Esophagus (tissue), 2 donors: ENCODE measurements at regions not wholly inside any gene's neighbourhood (a gene's known extent, or its start where the extent isn't known, plus 50 kb on each side); places are given as distances from the start of the nearest gene placed in this dataset.
"Not testable (repeated sequence)": the region's sequence is repeated elsewhere in the genome, so short reads cannot be mapped to it uniquely, and the experiment has no call there.

ENCODE experiments used
- H3K27ac ChIP-seq, 2 donors: one replicate each; pipeline ENCODE4 v1.5.1; 2013; ENCODE audit warnings: low read depth in 2 of 2, mild to moderate bottlenecking in 2 of 2, inconsistent platforms in 1 of 2, low read length in 1 of 2, moderate library complexity in 1 of 2
- H3K27me3 ChIP-seq, 2 donors: one replicate each; pipeline ENCODE4 v1.6.1; 2013; ENCODE audit warnings: low read length in 2 of 2, control low read depth in 1 of 2, mild to moderate bottlenecking in 1 of 2; ENCODE audit not compliant: insufficient read depth in 2 of 2, control insufficient read depth in 1 of 2
- H3K36me3 ChIP-seq, 2 donors: one replicate each; pipeline ENCODE4 v1.6.1; 2013; ENCODE audit warnings: low read length in 1 of 2; ENCODE audit not compliant: control insufficient read depth in 2 of 2, insufficient read depth in 2 of 2
- H3K4me1 ChIP-seq, 2 donors: one replicate each; pipeline ENCODE4 v1.6.1; 2013; ENCODE audit warnings: low read length in 1 of 2; ENCODE audit not compliant: control insufficient read depth in 2 of 2, insufficient read depth in 2 of 2
- H3K4me3 ChIP-seq, 2 donors: one replicate each; pipeline ENCODE4 v1.5.1; 2013; ENCODE audit warnings: low read length in 2 of 2, mild to moderate bottlenecking in 2 of 2, low read depth in 1 of 2, moderate library complexity in 1 of 2
- H3K9me3 ChIP-seq, 2 donors: one replicate each; pipeline ENCODE4 v1.6.1; 2013; ENCODE audit warnings: mild to moderate bottlenecking in 2 of 2, low read depth in 1 of 2, low read length in 1 of 2, moderate library complexity in 1 of 2; ENCODE audit not compliant: control insufficient read depth in 2 of 2, insufficient read depth in 1 of 2
- WGBS, 2 donors: extraction: QIAGEN DNeasy Blood & Tissue Kit; methylation state at CpG; one replicate each; pipeline ENCODE4 v1.1.7; 2013; 5-methylcytosine and 5-hydroxymethylcytosine counted together
- donor health status: healthy with polysubstance abuse.
- donor health status: Bipolar disorder and iron deficiency.

GRCh38 chr6:17001188-17001587, 100.7 kb upstream of the STMND1 start:
- Histone ChIP-seq H3K9me3 (no peaks in the 10 kb centered on the region), H3K27ac (no peak overlapping the region), H3K4me1 (no peaks in the 10 kb centered on the region), H3K36me3 (no peaks in the 10 kb centered on the region), H3K27me3 (no peaks in the 10 kb centered on the region), H3K4me3 (no peak overlapping the region)
- 70 to 76% methylated on average over 1 of the region's 1 CpG for WGBS, 2 donors

- no peak overlapping the region for H3K4me3 ChIP-seq
- no peaks in the 10 kb centered on the region for H3K36me3 ChIP-seq
- peak overlapping the region in 1 of 2 donors; percentile 13 for H3K27ac ChIP-seq
- WGBS, 2 donors, result 19 to 27% methylated on average over 2 of the region's 2 CpGs
- no peaks in the 10 kb centered on the region for H3K4me1 ChIP-seq
- H3K9me3 ChIP-seq, result no peaks in the 10 kb centered on the region
- no peaks in the 10 kb centered on the region for H3K27me3 ChIP-seq
These were observed 102.1 kb upstream of the STMND1 start for GRCh38 chr6:16999491-17000436.

- Histone ChIP-seq H3K27ac (no peak overlapping the region), H3K36me3 (no peaks in the 10 kb centered on the region), H3K4me3 (no peak overlapping the region), H3K4me1 (no peaks in the 10 kb centered on the region), H3K9me3 (no peaks in the 10 kb centered on the region), H3K27me3 (no peaks in the 10 kb centered on the region)
- WGBS, 2 donors, result 68 to 69% methylated on average over 5 of the region's 5 CpGs
These were observed 103.4 kb upstream of the STMND1 start for GRCh38 chr6:16998461-16998860.

GRCh38 chr6:16995511-16996250, 106.2 kb upstream of the STMND1 start:
- Histone ChIP-seq H3K27me3 (no peaks in the 10 kb centered on the region), H3K4me1 (no peaks in the 10 kb centered on the region), H3K4me3 (no peak overlapping the region), H3K36me3 (no peaks in the 10 kb centered on the region), H3K9me3 (no peaks in the 10 kb centered on the region), H3K27ac (no peak overlapping the region)
- 85 to 89% methylated on average over 6 of the region's 6 CpGs for WGBS, 2 donors

GRCh38 chr6:16993396-16993795, 108.5 kb upstream of the STMND1 start:
- no peaks in the 10 kb centered on the region for H3K36me3 ChIP-seq
- no peaks in the 10 kb centered on the region for H3K27me3 ChIP-seq
- peaks cover 0 to 2% of the 10 kb centered on the region in 2 donors for H3K9me3 ChIP-seq
- H3K27ac ChIP-seq, result no peak overlapping the region
- no peaks in the 10 kb centered on the region for H3K4me1 ChIP-seq
- WGBS, 2 donors, result 78 to 83% methylated on average over 6 of the region's 6 CpGs
- H3K4me3 ChIP-seq, result no peak overlapping the region

GRCh38 chr6:16991981-16992629, 109.7 kb upstream of the STMND1 start:
- Histone ChIP-seq H3K36me3 (no peaks in the 10 kb centered on the region), H3K4me3 (no peak overlapping the region), H3K9me3 (peaks cover 0 to 2% of the 10 kb centered on the region in 2 donors), H3K27ac (no peak overlapping the region), H3K27me3 (no peaks in the 10 kb centered on the region), H3K4me1 (no peaks in the 10 kb centered on the region)
- 64 to 70% methylated on average over 3 of the region's 3 CpGs for WGBS, 2 donors

GRCh38 chr6:16989976-16990375, 111.9 kb upstream of the STMND1 start:
- not testable (repeated sequence) for H3K9me3 ChIP-seq, H3K36me3 ChIP-seq, H3K4me1 ChIP-seq, H3K4me3 ChIP-seq, H3K27me3 ChIP-seq, H3K27ac ChIP-seq
- WGBS, 2 donors, result 82 to 88% methylated on average over 3 of the region's 3 CpGs

- H3K4me3 ChIP-seq, result no peak overlapping the region
- WGBS, 2 donors, result 83 to 88% methylated on average over 2 of the region's 2 CpGs
- H3K4me1 ChIP-seq, result no peaks in the 10 kb centered on the region
- H3K36me3 ChIP-seq, result no peaks in the 10 kb centered on the region
- no peaks in the 10 kb centered on the region for H3K27me3 ChIP-seq
- peaks cover 0 to 2% of the 10 kb centered on the region in 2 donors for H3K9me3 ChIP-seq
- no peak overlapping the region for H3K27ac ChIP-seq
These were observed 112.5 kb upstream of the STMND1 start for GRCh38 chr6:16989382-16989781.

GRCh38 chr6:16987996-16988395, 113.9 kb upstream of the STMND1 start:
- H3K9me3 ChIP-seq, result peaks cover 0 to 2% of the 10 kb centered on the region in 2 donors
- no peaks in the 10 kb centered on the region for H3K27me3 ChIP-seq
- H3K36me3 ChIP-seq, result no peaks in the 10 kb centered on the region
- no peak overlapping the region for H3K4me3 ChIP-seq
- no peak overlapping the region for H3K27ac ChIP-seq
- WGBS, 2 donors, result 85 to 87% methylated on average over 1 of the region's 1 CpG
- H3K4me1 ChIP-seq, result no peaks in the 10 kb centered on the region
